ENCODE measurements at regions not wholly inside any gene's neighbourhood (a gene's known extent, or its start where the extent isn't known, plus 50 kb on each side); places are given as distances from the start of the nearest gene placed in this dataset.
A peak's percentile ranks its signal among the peaks of the same experiment; 100 is the strongest.

- DNase-seq (ENCODE audit: low read depth, low spot score): no peak
- in situ Hi-C loops (cut with HindIII; ENCODE audit: low sequenced_read_pairs): no loop called here
- TF ChIP-seq, protein P1, sequence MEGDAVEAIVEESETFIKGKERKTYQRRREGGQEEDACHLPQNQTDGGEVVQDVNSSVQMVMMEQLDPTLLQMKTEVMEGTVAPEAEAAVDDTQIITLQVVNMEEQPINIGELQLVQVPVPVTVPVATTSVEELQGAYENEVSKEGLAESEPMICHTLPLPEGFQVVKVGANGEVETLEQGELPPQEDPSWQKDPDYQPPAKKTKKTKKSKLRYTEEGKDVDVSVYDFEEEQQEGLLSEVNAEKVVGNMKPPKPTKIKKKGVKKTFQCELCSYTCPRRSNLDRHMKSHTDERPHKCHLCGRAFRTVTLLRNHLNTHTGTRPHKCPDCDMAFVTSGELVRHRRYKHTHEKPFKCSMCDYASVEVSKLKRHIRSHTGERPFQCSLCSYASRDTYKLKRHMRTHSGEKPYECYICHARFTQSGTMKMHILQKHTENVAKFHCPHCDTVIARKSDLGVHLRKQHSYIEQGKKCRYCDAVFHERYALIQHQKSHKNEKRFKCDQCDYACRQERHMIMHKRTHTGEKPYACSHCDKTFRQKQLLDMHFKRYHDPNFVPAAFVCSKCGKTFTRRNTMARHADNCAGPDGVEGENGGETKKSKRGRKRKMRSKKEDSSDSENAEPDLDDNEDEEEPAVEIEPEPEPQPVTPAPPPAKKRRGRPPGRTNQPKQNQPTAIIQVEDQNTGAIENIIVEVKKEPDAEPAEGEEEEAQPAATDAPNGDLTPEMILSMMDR (IDR thresholded peaks at IDR 0.05; ENCODE audit: low read depth, low read length): no peak
- no peak overlapping the region for H3K4me3 ChIP-seq (ENCODE audit: low read depth, low read length)
These were observed 542.1 kb upstream of the MAN1A1 start for GRCh38 chr6:119891644-119892043.

GRCh38 chr6:119891206-119891605 is 541.6 kb upstream of the MAN1A1 start:
- TF ChIP-seq, protein P1 (IDR thresholded peaks at IDR 0.05; ENCODE audit: low read depth, low read length): no peak
- in situ Hi-C loops (cut with HindIII; ENCODE audit: low sequenced_read_pairs): no loop called here
- H3K4me3 ChIP-seq (ENCODE audit: low read depth, low read length): no peak overlapping the region
- DNase-seq (ENCODE audit: low read depth, low spot score): peak; percentile 4

GRCh38 chr6:119890470-119890869 is 540.9 kb upstream of the MAN1A1 start:
- in situ Hi-C loops (cut with HindIII; ENCODE audit: low sequenced_read_pairs): no loop called here
- DNase-seq (ENCODE audit: low read depth, low spot score): no peak
- TF ChIP-seq, protein P1 (IDR thresholded peaks at IDR 0.05; ENCODE audit: low read depth, low read length): no peak

GRCh38 chr6:119887666-119888065 is 538.1 kb upstream of the MAN1A1 start:
- TF ChIP-seq, protein P1 (IDR thresholded peaks at IDR 0.05; ENCODE audit: low read depth, low read length): no peak
- in situ Hi-C loops (cut with HindIII; ENCODE audit: low sequenced_read_pairs): no loop called here
- H3K4me3 ChIP-seq (ENCODE audit: low read depth, low read length): no peak overlapping the region
- no peak for DNase-seq (ENCODE audit: low read depth, low spot score)

More at GRCh38 chr6:119890470-119890869, 540.9 kb upstream of the MAN1A1 start:
- H3K4me3 ChIP-seq (ENCODE audit: low read depth, low read length): no peak overlapping the region

- TF ChIP-seq, protein P1 (IDR thresholded peaks at IDR 0.05; ENCODE audit: low read depth, low read length): no peak
- DNase-seq (ENCODE audit: low read depth, low spot score): peak; percentile 59
- H3K4me3 ChIP-seq (ENCODE audit: low read depth, low read length): no peak overlapping the region
- in situ Hi-C loops (cut with HindIII; ENCODE audit: low sequenced_read_pairs): no loop called here
These were observed 531.9 kb upstream of the MAN1A1 start for GRCh38 chr6:119881416-119881815.

- in situ Hi-C loops (cut with HindIII; ENCODE audit: low sequenced_read_pairs): no loop called here
- no peak for DNase-seq (ENCODE audit: low read depth, low spot score)
- no peak overlapping the region for H3K4me3 ChIP-seq (ENCODE audit: low read depth, low read length)
- TF ChIP-seq, protein P1 (IDR thresholded peaks at IDR 0.05; ENCODE audit: low read depth, low read length): no peak
These were observed 531.3 kb upstream of the MAN1A1 start for GRCh38 chr6:119880840-119881239.

GRCh38 chr6:119879731-119880130 is 530.2 kb upstream of the MAN1A1 start:
- DNase-seq (ENCODE audit: low read depth, low spot score): no peak
- no peak overlapping the region for H3K4me3 ChIP-seq (ENCODE audit: low read depth, low read length)
- TF ChIP-seq, protein P1 (IDR thresholded peaks at IDR 0.05; ENCODE audit: low read depth, low read length): no peak
- in situ Hi-C loops (cut with HindIII; ENCODE audit: low sequenced_read_pairs): no loop called here

Data from astrocyte of the spinal cord (primary cell).